Neural cell (in vitro differentiated cells): ENCODE measurements at regions not wholly inside any gene's neighbourhood (a gene's known extent, or its start where the extent isn't known, plus 50 kb on each side); places are given as distances from the start of the nearest gene placed in this dataset.

ENCODE experiments used
- EP300 ChIP-seq: fragments of 450-650 bp; conservative IDR thresholded peaks from 2 replicates; pipeline ENCODE4 v1.6.1; 2014; ENCODE audit warnings: antibody characterized with exemption, mild to moderate bottlenecking, moderate library complexity; ENCODE audit not compliant: poor library complexity, severe bottlenecking
- EZH2 ChIP-seq: fragments of 200-600, 300-800 bp; shearing (Covaris generic), sonication (generic); IDR thresholded peaks from 2 replicates; pipeline ENCODE4 v1.6.1; 2014; ENCODE audit warnings: antibody characterized with exemption, low read length, borderline replicate concordance, mild to moderate bottlenecking; ENCODE audit not compliant: insufficient read depth, poor library complexity, severe bottlenecking
- MXI1 ChIP-seq: fragments of 450-650 bp; conservative IDR thresholded peaks from 2 replicates; pipeline ENCODE4 v1.6.1; 2014; ENCODE audit warnings: antibody characterized with exemption, mild to moderate bottlenecking; ENCODE audit not compliant: poor library complexity, severe bottlenecking
- POLR2AphosphoS5 ChIP-seq: IDR thresholded peaks from 2 replicates; pipeline ENCODE4 v1.6.1; 2012
- TF ChIP-seq, protein P1 (sequence below): fragments of 450-650 bp; IDR thresholded peaks from 2 replicates; pipeline ENCODE4 v1.5.1; 2014; ENCODE audit warnings: antibody characterized with exemption, mild to moderate bottlenecking, moderate library complexity; ENCODE audit not compliant: poor library complexity, severe bottlenecking
- TF ChIP-seq, protein P2 (sequence below): IDR thresholded peaks from 2 replicates; pipeline ENCODE4 v1.6.1; 2012; ENCODE audit warnings: borderline replicate concordance

DNA sequence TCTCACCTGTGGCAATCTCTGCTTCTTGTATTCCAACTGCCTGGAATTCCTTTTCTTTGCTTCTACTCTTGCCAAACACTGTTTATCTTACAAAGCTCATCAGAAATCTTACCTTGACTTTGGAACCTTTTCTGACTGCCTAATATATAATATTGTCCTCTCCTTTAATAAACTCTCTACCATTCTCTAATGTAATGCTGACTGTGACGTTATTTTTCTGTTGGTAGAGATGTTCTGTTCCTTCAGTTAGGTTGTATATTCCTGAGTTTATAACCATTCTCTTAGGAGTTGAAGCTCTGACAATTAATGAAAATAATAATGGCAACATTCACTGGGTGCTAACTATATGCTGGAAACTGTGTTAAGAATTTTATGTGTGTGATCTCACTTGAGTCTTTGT, 188.8 kb upstream of the ATP10B start:
- TF ChIP-seq, protein P1, sequence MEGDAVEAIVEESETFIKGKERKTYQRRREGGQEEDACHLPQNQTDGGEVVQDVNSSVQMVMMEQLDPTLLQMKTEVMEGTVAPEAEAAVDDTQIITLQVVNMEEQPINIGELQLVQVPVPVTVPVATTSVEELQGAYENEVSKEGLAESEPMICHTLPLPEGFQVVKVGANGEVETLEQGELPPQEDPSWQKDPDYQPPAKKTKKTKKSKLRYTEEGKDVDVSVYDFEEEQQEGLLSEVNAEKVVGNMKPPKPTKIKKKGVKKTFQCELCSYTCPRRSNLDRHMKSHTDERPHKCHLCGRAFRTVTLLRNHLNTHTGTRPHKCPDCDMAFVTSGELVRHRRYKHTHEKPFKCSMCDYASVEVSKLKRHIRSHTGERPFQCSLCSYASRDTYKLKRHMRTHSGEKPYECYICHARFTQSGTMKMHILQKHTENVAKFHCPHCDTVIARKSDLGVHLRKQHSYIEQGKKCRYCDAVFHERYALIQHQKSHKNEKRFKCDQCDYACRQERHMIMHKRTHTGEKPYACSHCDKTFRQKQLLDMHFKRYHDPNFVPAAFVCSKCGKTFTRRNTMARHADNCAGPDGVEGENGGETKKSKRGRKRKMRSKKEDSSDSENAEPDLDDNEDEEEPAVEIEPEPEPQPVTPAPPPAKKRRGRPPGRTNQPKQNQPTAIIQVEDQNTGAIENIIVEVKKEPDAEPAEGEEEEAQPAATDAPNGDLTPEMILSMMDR, result no peak
- TF ChIP-seq, protein P2, sequence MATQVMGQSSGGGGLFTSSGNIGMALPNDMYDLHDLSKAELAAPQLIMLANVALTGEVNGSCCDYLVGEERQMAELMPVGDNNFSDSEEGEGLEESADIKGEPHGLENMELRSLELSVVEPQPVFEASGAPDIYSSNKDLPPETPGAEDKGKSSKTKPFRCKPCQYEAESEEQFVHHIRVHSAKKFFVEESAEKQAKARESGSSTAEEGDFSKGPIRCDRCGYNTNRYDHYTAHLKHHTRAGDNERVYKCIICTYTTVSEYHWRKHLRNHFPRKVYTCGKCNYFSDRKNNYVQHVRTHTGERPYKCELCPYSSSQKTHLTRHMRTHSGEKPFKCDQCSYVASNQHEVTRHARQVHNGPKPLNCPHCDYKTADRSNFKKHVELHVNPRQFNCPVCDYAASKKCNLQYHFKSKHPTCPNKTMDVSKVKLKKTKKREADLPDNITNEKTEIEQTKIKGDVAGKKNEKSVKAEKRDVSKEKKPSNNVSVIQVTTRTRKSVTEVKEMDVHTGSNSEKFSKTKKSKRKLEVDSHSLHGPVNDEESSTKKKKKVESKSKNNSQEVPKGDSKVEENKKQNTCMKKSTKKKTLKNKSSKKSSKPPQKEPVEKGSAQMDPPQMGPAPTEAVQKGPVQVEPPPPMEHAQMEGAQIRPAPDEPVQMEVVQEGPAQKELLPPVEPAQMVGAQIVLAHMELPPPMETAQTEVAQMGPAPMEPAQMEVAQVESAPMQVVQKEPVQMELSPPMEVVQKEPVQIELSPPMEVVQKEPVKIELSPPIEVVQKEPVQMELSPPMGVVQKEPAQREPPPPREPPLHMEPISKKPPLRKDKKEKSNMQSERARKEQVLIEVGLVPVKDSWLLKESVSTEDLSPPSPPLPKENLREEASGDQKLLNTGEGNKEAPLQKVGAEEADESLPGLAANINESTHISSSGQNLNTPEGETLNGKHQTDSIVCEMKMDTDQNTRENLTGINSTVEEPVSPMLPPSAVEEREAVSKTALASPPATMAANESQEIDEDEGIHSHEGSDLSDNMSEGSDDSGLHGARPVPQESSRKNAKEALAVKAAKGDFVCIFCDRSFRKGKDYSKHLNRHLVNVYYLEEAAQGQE, result no peak
- TF ChIP-seq EZH2, result no peak
- no peak for TF ChIP-seq POLR2AphosphoS5
- TF ChIP-seq MXI1, result no peak
- no peak for TF ChIP-seq EP300
